Lung (tissue), 11 donors: ENCODE measurements at regions not wholly inside any gene's neighbourhood (a gene's known extent, or its start where the extent isn't known, plus 50 kb on each side); places are given as distances from the start of the nearest gene placed in this dataset.

Experiments used
- ATAC-seq: fragments of 200-7000 bp; cut with Tn5 transposase; one replicate; pipeline ENCODE4 v1.9.1; 2020; ENCODE audit warnings: moderate number of reproducible peaks; ENCODE audit not compliant: insufficient read depth, low FRiP score
- DNase-seq, 3 donors: peaks; one replicate each; pipeline ENCODE4 v3.0.0-alpha.2; 2013 to 2017
- H3K27ac ChIP-seq, 2 donors: one replicate each; pipeline ENCODE4 v1.5.1; 2013; ENCODE audit warnings: mild to moderate bottlenecking in 2 of 2, moderate library complexity in 2 of 2, control low read depth in 1 of 2, inconsistent platforms in 1 of 2, low read depth in 1 of 2, low read length in 1 of 2
- H3K27me3 ChIP-seq, 3 donors: one replicate each; pipeline ENCODE4 v1.5.1; 2013; ENCODE audit warnings: low read length in 2 of 3; ENCODE audit not compliant: control insufficient read depth in 3 of 3, insufficient read depth in 3 of 3
- H3K36me3 ChIP-seq, 4 donors: one replicate each; pipeline ENCODE4 v1.5.1; 2013; ENCODE audit warnings: low read length in 4 of 4, mild to moderate bottlenecking in 1 of 4, moderate library complexity in 1 of 4; ENCODE audit not compliant: control insufficient read depth in 4 of 4, insufficient read depth in 4 of 4
- H3K4me1 ChIP-seq, 5 donors: one replicate each; pipeline ENCODE4 v1.5.1; 2013; ENCODE audit warnings: low read length in 5 of 5, mild to moderate bottlenecking in 2 of 5, moderate library complexity in 1 of 5; ENCODE audit not compliant: control insufficient read depth in 5 of 5, insufficient read depth in 5 of 5
- H3K4me3 ChIP-seq: one replicate; pipeline ENCODE4 v1.5.1; 2013; ENCODE audit warnings: mild to moderate bottlenecking, control low read depth, moderate library complexity
- H3K9ac ChIP-seq, 2 donors: one replicate each; pipeline ENCODE4 v1.5.1; 2013; ENCODE audit warnings: low read length in 2 of 2, control low read depth in 1 of 2; ENCODE audit not compliant: insufficient read depth in 1 of 2
- H3K9me3 ChIP-seq, 4 donors: one replicate each; pipeline ENCODE4 v1.5.1; 2013; ENCODE audit warnings: low read length in 3 of 4, mild to moderate bottlenecking in 1 of 4, moderate library complexity in 1 of 4; ENCODE audit not compliant: control insufficient read depth in 4 of 4, insufficient read depth in 3 of 4
- CTCF ChIP-seq: IDR thresholded peaks from 2 replicates; pipeline ENCODE4 v1.5.1; 2012; ENCODE audit warnings: mild to moderate bottlenecking; ENCODE audit errors: control extremely low read depth, extremely low read depth
- WGBS, 2 donors: extraction: QIAGEN DNeasy Blood & Tissue Kit; methylation state at CpG; one replicate each; pipeline ENCODE4 v1.1.7; 2013; 5-methylcytosine and 5-hydroxymethylcytosine counted together
- donor health status: control.
- donor health status: control.
- donor health status: Bipolar disorder and iron deficiency.
- donor health status: healthy.
- donor health status: DM: yes; HTN: yes; CAD: no.

GRCh38 chr11:15565880-15566279 lies 451.2 kb downstream of the INSC start:
- no peaks in the 10 kb centered on the region for H3K27me3 ChIP-seq
- H3K27ac ChIP-seq: no peak overlapping the region
- WGBS, 2 donors: 64 to 70% methylated on average over 8 of the region's 8 CpGs
- no peaks in the 10 kb centered on the region for H3K36me3 ChIP-seq
- no peak for ATAC-seq
- no peak overlapping the region for H3K9ac ChIP-seq
- H3K4me3 ChIP-seq: no peak overlapping the region
- peak in 1 of 3 donors; percentile 13 for DNase-seq
- TF ChIP-seq CTCF: no peak
- no peaks in the 10 kb centered on the region for H3K9me3 ChIP-seq
- peaks cover 0 to 5% (median 2%) of the 10 kb centered on the region in 5 donors for H3K4me1 ChIP-seq

DNA sequence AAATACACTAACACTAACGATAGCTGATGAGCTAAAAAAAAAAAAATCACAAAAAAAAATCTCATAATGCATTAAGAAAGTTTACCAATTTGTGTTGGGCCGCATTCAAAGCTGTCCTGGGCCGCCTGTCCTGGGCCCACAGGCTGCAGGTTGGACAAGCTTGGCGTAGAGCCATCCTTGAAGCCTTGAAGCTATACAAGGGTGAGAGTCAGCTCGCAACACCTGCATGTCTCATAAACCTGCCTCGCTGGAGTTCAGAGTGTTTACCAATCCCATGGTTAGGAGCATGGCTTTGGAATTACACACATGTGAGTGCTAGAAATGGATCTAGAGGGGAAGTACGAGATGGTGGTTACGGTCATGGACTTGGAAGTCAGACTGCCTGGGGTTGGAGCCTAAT lies 453.7 kb downstream of the INSC start:
- peaks cover 0 to 5% (median 0%) of the 10 kb centered on the region in 5 donors for H3K4me1 ChIP-seq
- no peaks in the 10 kb centered on the region for H3K27me3 ChIP-seq
- DNase-seq (no peak), ATAC-seq (no peak)
- no peak overlapping the region for H3K9ac ChIP-seq
- H3K9me3 ChIP-seq: no peaks in the 10 kb centered on the region
- no peak for TF ChIP-seq CTCF
- 93 to 97% methylated on average over 8 of the region's 8 CpGs for WGBS, 2 donors
- H3K4me3 ChIP-seq: no peak overlapping the region
- H3K27ac ChIP-seq: no peak overlapping the region
- no peaks in the 10 kb centered on the region for H3K36me3 ChIP-seq

DNA sequence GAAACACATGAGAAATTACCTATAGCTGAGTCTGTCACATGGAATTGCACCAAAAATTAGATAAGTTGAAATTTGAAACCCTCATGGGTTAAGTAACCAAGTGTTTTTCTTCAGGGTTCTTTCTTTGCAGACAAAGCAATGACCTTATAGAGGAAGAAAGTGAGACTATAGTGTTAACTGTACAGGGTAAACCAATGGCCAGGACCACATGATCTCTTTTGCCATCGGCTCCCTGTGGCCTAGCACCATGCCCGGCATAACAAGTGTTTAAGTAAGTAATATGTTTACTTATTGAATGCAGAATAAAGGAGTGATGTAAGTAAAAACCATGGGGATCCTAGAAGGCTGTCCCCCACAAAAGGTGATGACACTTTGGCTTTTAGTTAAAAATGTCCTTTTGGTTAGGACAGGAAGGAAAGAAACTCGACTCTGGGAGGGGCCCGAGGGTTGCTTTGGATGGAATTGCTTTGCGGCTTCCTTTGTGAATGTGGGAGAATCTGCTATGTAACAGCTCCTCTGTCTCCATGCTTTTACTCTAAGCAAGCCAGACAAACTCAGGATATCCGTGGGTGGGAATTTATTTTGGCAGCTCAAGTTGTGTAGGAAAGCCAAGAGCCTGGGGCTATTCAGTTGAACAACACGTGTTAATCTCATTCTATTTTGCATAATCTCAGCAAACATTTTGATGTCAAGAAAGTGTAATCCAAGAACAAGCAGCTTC lies 454.7 kb downstream of the INSC start:
- no peak for TF ChIP-seq CTCF
- ATAC-seq (peak; percentile 10), DNase-seq (peak; percentile 25 to 81 (median 48))
- Histone ChIP-seq H3K27ac (no peak overlapping the region), H3K27me3 (no peaks in the 10 kb centered on the region), H3K36me3 (no peaks in the 10 kb centered on the region), H3K9ac (no peak overlapping the region), H3K9me3 (no peaks in the 10 kb centered on the region), H3K4me1 (peaks cover 0 to 5% (median 0%) of the 10 kb centered on the region in 5 donors), H3K4me3 (no peak overlapping the region)
- WGBS, 2 donors: 25 to 33% methylated on average over 7 of the region's 7 CpGs

DNA sequence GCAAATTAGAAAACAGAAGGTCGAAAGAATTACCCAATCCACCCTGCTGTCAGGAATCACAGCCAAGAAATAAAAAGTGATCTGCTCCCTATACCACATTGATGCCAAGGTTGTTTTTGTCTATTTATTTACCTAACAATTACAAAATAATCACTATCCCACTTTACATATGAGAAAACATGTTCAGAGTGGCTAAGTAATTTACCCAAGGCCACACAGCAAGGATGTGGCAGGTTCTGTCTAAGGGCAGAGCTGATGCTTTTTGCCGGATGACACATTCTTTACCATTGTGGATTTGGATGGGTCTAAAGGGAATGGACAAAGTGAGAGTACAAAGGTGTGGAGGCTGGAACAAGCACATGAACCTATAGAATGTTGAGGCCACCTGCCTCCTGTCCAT lies 460.7 kb downstream of the INSC start:
- H3K9ac ChIP-seq: no peak overlapping the region
- no peak for TF ChIP-seq CTCF
- H3K4me3 ChIP-seq: no peak overlapping the region
- H3K27ac ChIP-seq: no peak overlapping the region
- no peaks in the 10 kb centered on the region for H3K9me3 ChIP-seq
- no peak for ATAC-seq
- H3K4me1 ChIP-seq: no peaks in the 10 kb centered on the region
- 91 to 93% methylated on average over 2 of the region's 2 CpGs for WGBS, 2 donors
- no peaks in the 10 kb centered on the region for H3K36me3 ChIP-seq
- no peak for DNase-seq
- no peaks in the 10 kb centered on the region for H3K27me3 ChIP-seq
